OCI-LY1 (cell line): ENCODE measurements at regions not wholly inside any gene's neighbourhood (a gene's known extent, or its start where the extent isn't known, plus 50 kb on each side); places are given as distances from the start of the nearest gene placed in this dataset.
"Not testable (repeated sequence)": the region's sequence is repeated elsewhere in the genome, so short reads cannot be mapped to it uniquely, and the experiment has no call there.

Experiments
- H2AFZ ChIP-seq: fragments of 200-600 bp; sonication (generic), shearing (Covaris generic); 2 replicates; pipeline ENCODE4 v1.6.0; 2014; ENCODE audit warnings: antibody characterized with exemption, mild to moderate bottlenecking, low read length
- H3F3A ChIP-seq: fragments of 200-600 bp; sonication (generic), shearing (Covaris generic); 2 replicates; pipeline ENCODE4 v1.6.0; 2014; ENCODE audit warnings: mild to moderate bottlenecking, antibody characterized with exemption, low read length, moderate library complexity; ENCODE audit not compliant: insufficient read depth
- H3K27ac ChIP-seq: fragments of 200-600 bp; sonication (generic); 2 replicates; pipeline ENCODE4 v1.5.1; 2014; ENCODE audit warnings: low read length, mixed run types, mild to moderate bottlenecking, low read depth; ENCODE audit not compliant: poor library complexity, severe bottlenecking
- H3K27me3 ChIP-seq: fragments of 200-600 bp; sonication (generic); 2 replicates; pipeline ENCODE4 v1.6.0; 2014; ENCODE audit warnings: antibody characterized with exemption, mild to moderate bottlenecking, low read length, moderate library complexity; ENCODE audit not compliant: insufficient read depth
- H3K36me3 ChIP-seq: fragments of 200-600 bp; sonication (generic); 2 replicates; pipeline ENCODE4 v1.6.1; 2014; ENCODE audit warnings: mild to moderate bottlenecking, antibody characterized with exemption, low read length, moderate library complexity, mixed read lengths; ENCODE audit not compliant: insufficient read depth
- H3K4me1 ChIP-seq: fragments of 200-600 bp; sonication (generic); 2 replicates; pipeline ENCODE4 v1.5.1; 2014; ENCODE audit warnings: mild to moderate bottlenecking, low read length, moderate library complexity; ENCODE audit not compliant: insufficient read depth, severe bottlenecking
- H3K4me2 ChIP-seq: fragments of 200-600 bp; sonication (generic), shearing (Covaris generic); 2 replicates; pipeline ENCODE4 v1.6.1; 2014; ENCODE audit warnings: low read length
- H3K4me3 ChIP-seq: fragments of 200-600 bp; sonication (generic); 2 replicates; pipeline ENCODE4 v1.5.1; 2014; ENCODE audit warnings: low read length, low read depth, mild to moderate bottlenecking, mixed read lengths; ENCODE audit not compliant: poor library complexity, severe bottlenecking
- H3K79me2 ChIP-seq: fragments of 200-600 bp; shearing (Covaris generic); 2 replicates; pipeline ENCODE4 v1.6.1; 2016; ENCODE audit warnings: mixed run types, low read length, mixed read lengths; ENCODE audit not compliant: insufficient read depth
- H3K9ac ChIP-seq: fragments of 200-600 bp; sonication (generic), shearing (Covaris generic); 2 replicates; pipeline ENCODE4 v1.6.1; 2014; ENCODE audit warnings: mild to moderate bottlenecking, low read length, mixed read lengths
- H3K9me2 ChIP-seq: fragments of 200-600 bp; sonication (generic), shearing (Covaris generic); 2 replicates; pipeline ENCODE4 v1.6.1; 2014; ENCODE audit warnings: low read depth, mild to moderate bottlenecking, low read length, mixed read lengths
- H3K9me3 ChIP-seq: fragments of 200-600 bp; shearing (Covaris generic); 2 replicates; pipeline ENCODE4 v1.6.1; 2014; ENCODE audit warnings: low read length, mixed read lengths
- H4K20me1 ChIP-seq: fragments of 200-600 bp; sonication (generic), shearing (Covaris generic); 2 replicates; pipeline ENCODE4 v1.6.0; 2016; ENCODE audit warnings: mild to moderate bottlenecking, low read length; ENCODE audit not compliant: insufficient read depth
- EZH2 ChIP-seq: fragments of 200-600 bp; sonication (generic), shearing (Covaris generic); IDR thresholded peaks from 2 replicates; pipeline ENCODE4 v1.8.0; 2017; ENCODE audit warnings: borderline replicate concordance, mixed run types, mild to moderate bottlenecking, antibody characterized with exemption, low read length, moderate library complexity, mixed read lengths
- TF ChIP-seq, protein P1 (sequence below): fragments of 200-600 bp; sonication (generic), shearing (Covaris generic); IDR thresholded peaks from 2 replicates; pipeline ENCODE4 v1.5.1; 2017; ENCODE audit warnings: mild to moderate bottlenecking, antibody characterized with exemption, low read length, moderate library complexity, mixed read lengths

DNA sequence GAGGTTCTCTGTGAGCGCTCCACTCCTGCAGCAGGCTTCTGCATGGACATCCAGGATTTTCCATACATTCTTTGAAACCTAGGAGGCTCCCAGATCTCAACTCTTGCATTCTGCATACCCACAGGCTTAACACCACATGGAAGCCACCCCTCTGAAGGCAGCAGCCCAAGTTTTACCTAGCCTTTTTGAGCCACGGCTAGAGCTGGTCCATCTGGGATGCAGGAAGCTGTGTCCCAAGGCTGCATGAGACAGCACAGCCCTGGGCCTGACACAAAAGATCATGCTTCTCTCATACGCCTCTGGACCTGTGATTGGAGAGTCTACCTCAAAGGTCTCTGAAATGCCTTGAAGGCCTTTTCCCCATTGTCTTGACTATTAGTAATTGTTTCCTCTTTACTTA, 53.6 kb upstream of the RPRM start:
- H3K36me3 ChIP-seq, result no peaks in the 10 kb centered on the region
- no peaks in the 10 kb centered on the region for H3K9me3 ChIP-seq
- no peak overlapping the region for H3K9ac ChIP-seq
- H3K79me2 ChIP-seq, result no peaks in the 10 kb centered on the region
- no peak overlapping the region for H3K4me3 ChIP-seq
- no peak for TF ChIP-seq EZH2
- TF ChIP-seq, protein P1, sequence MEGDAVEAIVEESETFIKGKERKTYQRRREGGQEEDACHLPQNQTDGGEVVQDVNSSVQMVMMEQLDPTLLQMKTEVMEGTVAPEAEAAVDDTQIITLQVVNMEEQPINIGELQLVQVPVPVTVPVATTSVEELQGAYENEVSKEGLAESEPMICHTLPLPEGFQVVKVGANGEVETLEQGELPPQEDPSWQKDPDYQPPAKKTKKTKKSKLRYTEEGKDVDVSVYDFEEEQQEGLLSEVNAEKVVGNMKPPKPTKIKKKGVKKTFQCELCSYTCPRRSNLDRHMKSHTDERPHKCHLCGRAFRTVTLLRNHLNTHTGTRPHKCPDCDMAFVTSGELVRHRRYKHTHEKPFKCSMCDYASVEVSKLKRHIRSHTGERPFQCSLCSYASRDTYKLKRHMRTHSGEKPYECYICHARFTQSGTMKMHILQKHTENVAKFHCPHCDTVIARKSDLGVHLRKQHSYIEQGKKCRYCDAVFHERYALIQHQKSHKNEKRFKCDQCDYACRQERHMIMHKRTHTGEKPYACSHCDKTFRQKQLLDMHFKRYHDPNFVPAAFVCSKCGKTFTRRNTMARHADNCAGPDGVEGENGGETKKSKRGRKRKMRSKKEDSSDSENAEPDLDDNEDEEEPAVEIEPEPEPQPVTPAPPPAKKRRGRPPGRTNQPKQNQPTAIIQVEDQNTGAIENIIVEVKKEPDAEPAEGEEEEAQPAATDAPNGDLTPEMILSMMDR, result no peak
- no peaks in the 10 kb centered on the region for H4K20me1 ChIP-seq
- no peaks in the 10 kb centered on the region for H3K4me1 ChIP-seq
- no peak overlapping the region for H3K27ac ChIP-seq
- H3K27me3 ChIP-seq, result no peaks in the 10 kb centered on the region
- no peak overlapping the region for H3K4me2 ChIP-seq
- no peak overlapping the region for H2AFZ ChIP-seq
- no peaks in the 10 kb centered on the region for H3K9me2 ChIP-seq
- no peaks in the 10 kb centered on the region for H3F3A ChIP-seq

DNA sequence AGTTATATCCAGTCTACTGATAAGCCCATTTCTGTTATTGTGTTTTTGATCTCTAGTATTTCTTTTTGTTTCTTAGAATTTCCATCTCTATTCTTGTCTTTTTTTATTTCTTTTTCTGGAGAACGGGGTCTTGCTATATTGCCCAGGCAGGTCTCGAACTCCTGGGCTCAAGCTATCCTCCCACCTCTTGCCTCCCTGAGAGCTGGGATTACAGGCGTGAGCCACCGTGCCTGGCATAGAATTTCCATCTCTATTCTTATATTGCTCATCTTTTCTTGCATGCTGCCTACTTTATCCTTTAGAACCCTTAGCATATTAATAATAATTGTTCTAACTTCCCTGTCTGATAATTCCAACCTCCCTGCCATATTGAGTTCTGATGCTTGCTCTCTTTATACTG, 55.2 kb upstream of the RPRM start:
- not testable (repeated sequence) for H3K4me2 ChIP-seq, H3K27me3 ChIP-seq, H3K4me3 ChIP-seq, H4K20me1 ChIP-seq, H3K36me3 ChIP-seq, H3K79me2 ChIP-seq, H3K27ac ChIP-seq, H3F3A ChIP-seq, H3K9ac ChIP-seq, H3K9me2 ChIP-seq, H3K4me1 ChIP-seq, H2AFZ ChIP-seq, H3K9me3 ChIP-seq

DNA sequence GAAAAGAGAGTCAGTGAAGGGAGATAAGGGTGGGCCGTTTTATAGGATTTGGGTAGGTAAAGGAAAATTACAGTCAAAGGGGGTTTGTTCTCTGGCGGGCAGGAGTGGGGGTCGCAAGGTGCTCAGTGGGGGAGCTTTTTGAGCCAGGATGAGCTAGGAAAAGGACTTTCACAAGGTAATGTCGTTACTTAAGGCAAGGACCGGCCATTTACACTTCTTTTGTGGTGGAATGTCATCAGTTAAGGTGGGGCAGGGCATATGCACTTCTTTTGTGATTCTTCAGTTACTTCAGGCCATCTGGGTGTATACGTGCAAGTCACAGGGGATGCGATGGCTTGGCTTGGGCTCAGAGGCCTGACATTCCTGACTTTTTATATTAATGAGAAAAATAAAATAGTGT, 56.0 kb upstream of the RPRM start:
- H3K36me3 ChIP-seq, H3K4me2 ChIP-seq, H3K9ac ChIP-seq, H3K9me2 ChIP-seq, H2AFZ ChIP-seq, H3K4me3 ChIP-seq, H3K27me3 ChIP-seq, H3F3A ChIP-seq, H3K27ac ChIP-seq, H3K9me3 ChIP-seq, H4K20me1 ChIP-seq, H3K4me1 ChIP-seq, H3K79me2 ChIP-seq: not testable (repeated sequence)

DNA sequence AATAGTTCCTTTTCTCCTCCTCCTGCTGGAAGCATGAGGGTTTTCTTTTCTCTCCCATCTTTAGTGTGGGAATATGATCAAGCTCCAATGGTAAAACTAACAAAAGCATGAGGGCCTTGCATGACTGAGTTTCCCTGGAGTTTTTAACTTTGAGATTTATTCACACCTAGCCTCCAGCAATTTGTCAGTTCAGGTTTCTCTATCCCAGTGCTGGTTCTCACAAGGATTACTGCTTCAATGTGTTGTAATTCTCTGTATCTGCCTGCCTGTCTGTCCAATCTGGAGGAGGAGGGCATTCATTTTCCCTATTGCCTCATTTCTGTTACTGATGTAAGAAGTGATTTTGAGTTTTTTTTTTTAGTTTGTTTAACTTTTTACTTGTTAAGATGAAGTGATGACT, 57.6 kb upstream of the RPRM start:
- H3K27ac ChIP-seq, result no peak overlapping the region
- no peak overlapping the region for H3K9ac ChIP-seq
- TF ChIP-seq, protein P1, result no peak
- TF ChIP-seq EZH2, result no peak
- no peaks in the 10 kb centered on the region for H3K9me3 ChIP-seq
- no peaks in the 10 kb centered on the region for H3K4me1 ChIP-seq
- no peaks in the 10 kb centered on the region for H3K9me2 ChIP-seq
- no peak overlapping the region for H3K4me2 ChIP-seq
- H4K20me1 ChIP-seq, result no peaks in the 10 kb centered on the region
- H3F3A ChIP-seq, result no peaks in the 10 kb centered on the region
- no peaks in the 10 kb centered on the region for H3K27me3 ChIP-seq
- H3K4me3 ChIP-seq, result no peak overlapping the region
- H2AFZ ChIP-seq, result no peak overlapping the region
- no peaks in the 10 kb centered on the region for H3K79me2 ChIP-seq
- no peaks in the 10 kb centered on the region for H3K36me3 ChIP-seq

DNA sequence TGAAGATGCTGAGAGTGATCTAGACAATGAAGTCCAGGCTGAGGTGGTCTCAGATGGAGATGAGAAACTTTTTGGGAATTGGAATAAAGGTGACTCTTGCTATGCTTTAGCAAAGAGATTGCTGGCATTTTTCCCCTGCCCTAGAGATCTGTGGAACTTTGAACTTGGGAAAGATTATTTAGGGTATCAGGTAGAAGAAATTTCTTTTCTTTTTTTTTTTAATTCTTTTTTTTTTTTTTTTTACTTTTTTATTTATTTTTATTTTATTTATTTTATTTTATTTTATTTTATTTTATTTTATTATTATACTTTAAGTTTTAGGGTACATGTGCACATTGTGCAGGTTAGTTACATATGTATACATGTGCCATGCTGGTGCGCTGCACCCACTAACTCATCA, 59.5 kb upstream of the RPRM start:
- not testable (repeated sequence) for H4K20me1 ChIP-seq, H3K4me2 ChIP-seq, H3K27me3 ChIP-seq, H3K79me2 ChIP-seq, H3K27ac ChIP-seq, H3F3A ChIP-seq, H3K4me1 ChIP-seq, H3K9ac ChIP-seq, H3K9me3 ChIP-seq, H3K36me3 ChIP-seq, H2AFZ ChIP-seq, H3K9me2 ChIP-seq, H3K4me3 ChIP-seq
